Neural crest cell (in vitro differentiated cells): ENCODE measurements at regions not wholly inside any gene's neighbourhood (a gene's known extent, or its start where the extent isn't known, plus 50 kb on each side); places are given as distances from the start of the nearest gene placed in this dataset.

Experiments
- DNase-seq: peaks from one replicate; pipeline ENCODE4 v3.0.0; 2021; ENCODE audit warnings: low read depth, mixed read lengths, low spot score
- H3K27ac Mint-ChIP-seq: one replicate; pipeline ENCODE4 v1.8.0; 2021; ENCODE audit warnings: mild to moderate bottlenecking, mixed read lengths; ENCODE audit not compliant: unreplicated experiment
- H3K27me3 Mint-ChIP-seq: 2 replicates; pipeline ENCODE4 v1.8.0; 2021; ENCODE audit warnings: low read depth, mild to moderate bottlenecking, mixed read lengths
- H3K36me3 Mint-ChIP-seq: 2 replicates; pipeline ENCODE4 v1.8.0; 2021; ENCODE audit warnings: low read depth, mild to moderate bottlenecking, mixed read lengths
- H3K4me1 Mint-ChIP-seq: 2 replicates; pipeline ENCODE4 v1.8.0; 2021; ENCODE audit warnings: mixed read lengths
- H3K4me3 Mint-ChIP-seq: one replicate; pipeline ENCODE4 v1.8.0; 2021; ENCODE audit warnings: mild to moderate bottlenecking, mixed read lengths
- H3K9me3 Mint-ChIP-seq: 2 replicates; pipeline ENCODE4 v1.8.0; 2021; ENCODE audit warnings: mixed read lengths
- TF ChIP-seq, protein P1 (sequence below): fragments of 200-600 bp; sonication (generic); conservative IDR thresholded peaks from 2 replicates; pipeline ENCODE4 v1.5.0; 2021; ENCODE audit warnings: antibody characterized with exemption, mild to moderate bottlenecking

- no peak for DNase-seq
- Mint-ChIP-seq H3K9me3 (peaks cover 3% of the 10 kb centered on the region), H3K36me3 (no peaks in the 10 kb centered on the region), H3K27ac (no peak overlapping the region), H3K27me3 (no peaks in the 10 kb centered on the region), H3K4me3 (no peak overlapping the region), H3K4me1 (no peaks in the 10 kb centered on the region)
- TF ChIP-seq, protein P1, sequence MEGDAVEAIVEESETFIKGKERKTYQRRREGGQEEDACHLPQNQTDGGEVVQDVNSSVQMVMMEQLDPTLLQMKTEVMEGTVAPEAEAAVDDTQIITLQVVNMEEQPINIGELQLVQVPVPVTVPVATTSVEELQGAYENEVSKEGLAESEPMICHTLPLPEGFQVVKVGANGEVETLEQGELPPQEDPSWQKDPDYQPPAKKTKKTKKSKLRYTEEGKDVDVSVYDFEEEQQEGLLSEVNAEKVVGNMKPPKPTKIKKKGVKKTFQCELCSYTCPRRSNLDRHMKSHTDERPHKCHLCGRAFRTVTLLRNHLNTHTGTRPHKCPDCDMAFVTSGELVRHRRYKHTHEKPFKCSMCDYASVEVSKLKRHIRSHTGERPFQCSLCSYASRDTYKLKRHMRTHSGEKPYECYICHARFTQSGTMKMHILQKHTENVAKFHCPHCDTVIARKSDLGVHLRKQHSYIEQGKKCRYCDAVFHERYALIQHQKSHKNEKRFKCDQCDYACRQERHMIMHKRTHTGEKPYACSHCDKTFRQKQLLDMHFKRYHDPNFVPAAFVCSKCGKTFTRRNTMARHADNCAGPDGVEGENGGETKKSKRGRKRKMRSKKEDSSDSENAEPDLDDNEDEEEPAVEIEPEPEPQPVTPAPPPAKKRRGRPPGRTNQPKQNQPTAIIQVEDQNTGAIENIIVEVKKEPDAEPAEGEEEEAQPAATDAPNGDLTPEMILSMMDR, result no peak
Measured at GRCh38 chr13:61722119-61722518, 306.5 kb upstream of the PCDH20 start.

- no peak overlapping the region for H3K27ac Mint-ChIP-seq
- TF ChIP-seq, protein P1, result no peak
- H3K27me3 Mint-ChIP-seq, result no peaks in the 10 kb centered on the region
Measured at GRCh38 chr13:61712621-61713020, 297.0 kb upstream of the PCDH20 start.

DNA sequence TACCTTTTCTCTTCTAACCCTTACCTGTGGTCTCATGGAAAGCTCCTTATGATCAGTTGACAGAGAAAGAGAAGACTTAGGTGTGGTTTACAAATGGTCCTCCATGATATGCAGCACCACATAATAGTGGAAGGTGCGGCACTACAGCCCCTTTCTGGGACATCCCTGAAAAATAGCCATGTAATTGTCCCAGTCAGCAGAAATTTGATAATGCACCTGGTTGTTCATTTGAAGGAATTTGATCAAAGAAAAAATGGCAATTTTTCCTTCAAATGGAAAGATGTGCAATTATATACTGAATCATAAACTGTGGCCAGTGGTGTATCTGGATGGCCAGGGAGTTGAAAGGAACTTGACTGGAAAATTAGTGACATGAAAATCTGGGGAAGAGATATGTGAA lies 293.6 kb upstream of the PCDH20 start:
- Mint-ChIP-seq H3K27me3 (no peaks in the 10 kb centered on the region), H3K36me3 (no peaks in the 10 kb centered on the region), H3K9me3 (peaks cover 6% of the 10 kb centered on the region), H3K4me3 (no peak overlapping the region), H3K4me1 (no peaks in the 10 kb centered on the region), H3K27ac (no peak overlapping the region)
- TF ChIP-seq, protein P1, result no peak
- DNase-seq, result no peak

More at GRCh38 chr13:61712621-61713020, 297.0 kb upstream of the PCDH20 start:
- Mint-ChIP-seq H3K4me3 (no peak overlapping the region), H3K9me3 (peaks cover 4% of the 10 kb centered on the region), H3K36me3 (no peaks in the 10 kb centered on the region), H3K4me1 (no peaks in the 10 kb centered on the region)
- no peak for DNase-seq

DNA sequence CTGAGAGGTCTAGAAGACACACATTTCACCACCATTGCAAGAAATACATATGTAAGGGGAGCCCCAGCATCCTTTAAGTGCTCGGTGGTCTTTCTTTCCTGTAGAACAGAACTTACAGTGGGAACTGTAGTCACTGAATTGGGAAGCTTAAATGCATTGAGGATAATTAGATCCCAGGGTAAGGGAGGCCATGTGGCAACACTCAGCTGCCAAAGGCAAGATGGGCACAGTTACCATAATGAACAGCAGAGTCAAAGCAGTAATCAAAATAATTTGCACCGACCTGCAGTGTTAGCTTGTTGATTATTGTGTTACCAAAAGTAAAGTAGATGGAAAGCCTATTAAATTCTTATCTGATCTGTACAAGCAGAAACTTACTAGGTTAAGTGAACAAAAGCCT lies 291.2 kb upstream of the PCDH20 start:
- Mint-ChIP-seq H3K9me3 (peaks cover 12% of the 10 kb centered on the region), H3K4me1 (no peaks in the 10 kb centered on the region), H3K36me3 (no peaks in the 10 kb centered on the region), H3K27me3 (no peaks in the 10 kb centered on the region), H3K4me3 (no peak overlapping the region), H3K27ac (no peak overlapping the region)
- no peak for DNase-seq
- TF ChIP-seq, protein P1, result no peak

- DNase-seq, result no peak
- Mint-ChIP-seq H3K4me1 (peaks cover 5% of the 10 kb centered on the region), H3K27ac (no peak overlapping the region), H3K9me3 (peaks cover 12% of the 10 kb centered on the region), H3K36me3 (no peaks in the 10 kb centered on the region), H3K4me3 (no peak overlapping the region), H3K27me3 (no peaks in the 10 kb centered on the region)
- TF ChIP-seq, protein P1, result no peak
Measured at GRCh38 chr13:61700620-61701019, 285.0 kb upstream of the PCDH20 start.

DNA sequence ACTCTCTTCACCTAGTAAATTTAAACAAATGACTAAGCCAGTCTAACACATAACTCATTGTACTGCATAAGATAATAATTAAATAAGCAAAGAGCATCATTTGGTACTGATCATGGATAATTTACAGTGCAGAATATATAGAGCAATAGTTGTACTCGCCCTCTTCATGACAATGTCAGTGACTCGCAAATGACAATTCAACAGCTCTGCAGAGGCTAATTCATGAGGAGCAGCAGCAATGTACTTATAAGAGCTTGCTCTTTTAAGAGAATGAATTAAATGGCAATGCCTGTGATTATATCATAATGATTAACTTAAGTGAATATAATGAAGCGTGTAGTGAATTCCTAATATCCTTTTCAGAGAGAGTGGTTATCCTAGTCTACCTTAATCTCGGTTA lies 284.5 kb upstream of the PCDH20 start:
- DNase-seq, result no peak
- Mint-ChIP-seq H3K9me3 (peaks cover 12% of the 10 kb centered on the region), H3K4me3 (no peak overlapping the region), H3K27me3 (no peaks in the 10 kb centered on the region), H3K36me3 (no peaks in the 10 kb centered on the region), H3K4me1 (peaks cover 5% of the 10 kb centered on the region), H3K27ac (no peak overlapping the region)
- TF ChIP-seq, protein P1, result no peak
